ENCODE measurements at regions not wholly inside any gene's neighbourhood (a gene's known extent, or its start where the extent isn't known, plus 50 kb on each side); places are given as distances from the start of the nearest gene placed in this dataset.

- no peaks in the 10 kb centered on the region for H3K9me3 ChIP-seq
- TF ChIP-seq POLR2A (IDR thresholded peaks at IDR 0.05), result no peak
- TF ChIP-seq, protein P1, sequence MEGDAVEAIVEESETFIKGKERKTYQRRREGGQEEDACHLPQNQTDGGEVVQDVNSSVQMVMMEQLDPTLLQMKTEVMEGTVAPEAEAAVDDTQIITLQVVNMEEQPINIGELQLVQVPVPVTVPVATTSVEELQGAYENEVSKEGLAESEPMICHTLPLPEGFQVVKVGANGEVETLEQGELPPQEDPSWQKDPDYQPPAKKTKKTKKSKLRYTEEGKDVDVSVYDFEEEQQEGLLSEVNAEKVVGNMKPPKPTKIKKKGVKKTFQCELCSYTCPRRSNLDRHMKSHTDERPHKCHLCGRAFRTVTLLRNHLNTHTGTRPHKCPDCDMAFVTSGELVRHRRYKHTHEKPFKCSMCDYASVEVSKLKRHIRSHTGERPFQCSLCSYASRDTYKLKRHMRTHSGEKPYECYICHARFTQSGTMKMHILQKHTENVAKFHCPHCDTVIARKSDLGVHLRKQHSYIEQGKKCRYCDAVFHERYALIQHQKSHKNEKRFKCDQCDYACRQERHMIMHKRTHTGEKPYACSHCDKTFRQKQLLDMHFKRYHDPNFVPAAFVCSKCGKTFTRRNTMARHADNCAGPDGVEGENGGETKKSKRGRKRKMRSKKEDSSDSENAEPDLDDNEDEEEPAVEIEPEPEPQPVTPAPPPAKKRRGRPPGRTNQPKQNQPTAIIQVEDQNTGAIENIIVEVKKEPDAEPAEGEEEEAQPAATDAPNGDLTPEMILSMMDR (IDR thresholded peaks at IDR 0.05), result no peak
- no peaks in the 10 kb centered on the region for H3K27me3 ChIP-seq
- H3K27ac ChIP-seq, result peak overlapping the region in 2 of 3 donors; percentile 41 to 63
- intact Hi-C loops (cut with DNase I), result no loop called here
- DNase-seq, result peak; percentile 13 to 29
- no peaks in the 10 kb centered on the region for H3K36me3 ChIP-seq
- peaks cover 17 to 24% of the 10 kb centered on the region in 2 donors for H3K4me1 ChIP-seq
- H3K4me3 ChIP-seq (replicated peaks in 1 of 3), result no peak overlapping the region
- 36 to 39% methylated on average over 11 of the region's 11 CpGs for WGBS, 2 donors
Measured at GRCh38 chr5:133819977-133820471, 148.4 kb downstream of the C5orf15 start.

GRCh38 chr5:133818869-133819600 is 149.4 kb downstream of the C5orf15 start:
- H3K9me3 ChIP-seq, result no peaks in the 10 kb centered on the region
- TF ChIP-seq POLR2A (IDR thresholded peaks at IDR 0.05), result no peak
- TF ChIP-seq, protein P1 (IDR thresholded peaks at IDR 0.05), result no peak
- DNase-seq, result no peak
- H3K27me3 ChIP-seq, result no peaks in the 10 kb centered on the region
- intact Hi-C loops (cut with DNase I), result no loop called here
- no peak overlapping the region for H3K4me3 ChIP-seq (replicated peaks in 1 of 3)
- WGBS, 2 donors, result 84 to 87% methylated on average over 12 of the region's 12 CpGs
- H3K4me1 ChIP-seq, result peaks cover 17 to 21% of the 10 kb centered on the region in 2 donors
- no peaks in the 10 kb centered on the region for H3K36me3 ChIP-seq
- no peak overlapping the region for H3K27ac ChIP-seq

GRCh38 chr5:133818031-133818431 is 150.4 kb downstream of the C5orf15 start:
- Histone ChIP-seq H3K9me3 (no peaks in the 10 kb centered on the region), H3K4me3 (replicated peaks in 1 of 3) (no peak overlapping the region), H3K36me3 (no peaks in the 10 kb centered on the region), H3K27me3 (no peaks in the 10 kb centered on the region), H3K4me1 (peaks cover 17 to 21% of the 10 kb centered on the region in 2 donors), H3K27ac (no peak overlapping the region)
- no peak for TF ChIP-seq POLR2A (IDR thresholded peaks at IDR 0.05)
- TF ChIP-seq, protein P1 (IDR thresholded peaks at IDR 0.05), result no peak
- WGBS, 2 donors, result 76 to 82% methylated on average over 5 of the region's 5 CpGs
- no peak for DNase-seq
- intact Hi-C loops (cut with DNase I), result no loop called here

GRCh38 chr5:133817456-133817855 is 151.0 kb downstream of the C5orf15 start:
- Histone ChIP-seq H3K36me3 (no peaks in the 10 kb centered on the region), H3K27me3 (no peaks in the 10 kb centered on the region), H3K4me1 (peaks cover 17 to 21% of the 10 kb centered on the region in 2 donors), H3K9me3 (no peaks in the 10 kb centered on the region), H3K4me3 (replicated peaks in 1 of 3) (no peak overlapping the region), H3K27ac (no peak overlapping the region)
- 84 to 97% methylated on average over 2 of the region's 2 CpGs for WGBS, 2 donors
- TF ChIP-seq POLR2A (IDR thresholded peaks at IDR 0.05), result no peak
- TF ChIP-seq, protein P1 (IDR thresholded peaks at IDR 0.05), result no peak
- intact Hi-C loops (cut with DNase I), result no loop called here
- DNase-seq, result no peak

GRCh38 chr5:133816791-133817190 is 151.6 kb downstream of the C5orf15 start:
- Histone ChIP-seq H3K9me3 (no peaks in the 10 kb centered on the region), H3K36me3 (no peaks in the 10 kb centered on the region), H3K4me1 (peaks cover 17 to 21% of the 10 kb centered on the region in 2 donors), H3K27ac (no peak overlapping the region), H3K27me3 (no peaks in the 10 kb centered on the region), H3K4me3 (replicated peaks in 1 of 3) (no peak overlapping the region)
- DNase-seq, result no peak
- TF ChIP-seq, protein P1 (IDR thresholded peaks at IDR 0.05), result no peak
- TF ChIP-seq POLR2A (IDR thresholded peaks at IDR 0.05), result no peak
- WGBS, 2 donors, result 95 to 100% methylated on average over 4 to 5 of the region's 5 CpGs
- intact Hi-C loops (cut with DNase I), result no loop called here

All from thyroid gland (tissue), 4 donors.